Liver (tissue), 8 donors: ENCODE measurements at regions not wholly inside any gene's neighbourhood (a gene's known extent, or its start where the extent isn't known, plus 50 kb on each side); places are given as distances from the start of the nearest gene placed in this dataset.

Source experiments
- DNase-seq: peaks from one replicate; pipeline ENCODE4 v3.0.0-alpha.2; 2017; ENCODE audit warnings: low spot score
- H3K27ac ChIP-seq, 2 donors: one replicate each; pipeline ENCODE4 v1.7.0; 2013; ENCODE audit warnings: inconsistent platforms in 2 of 2, low read length in 2 of 2, control low read depth in 1 of 2, low read depth in 1 of 2, mild to moderate bottlenecking in 1 of 2
- H3K27me3 ChIP-seq, 4 donors: one replicate each; pipeline versions ENCODE4 v1.6.1 to v1.7.0; 2013; ENCODE audit warnings: low read length in 3 of 4, inconsistent platforms in 1 of 4, mild to moderate bottlenecking in 1 of 4, moderate library complexity in 1 of 4; ENCODE audit not compliant: control insufficient read depth in 4 of 4, insufficient read depth in 4 of 4
- H3K36me3 ChIP-seq, 4 donors: one replicate each; pipeline versions ENCODE4 v1.6.1 to v1.7.0; 2013; ENCODE audit warnings: low read length in 3 of 4, mild to moderate bottlenecking in 3 of 4, low read depth in 1 of 4, moderate library complexity in 1 of 4; ENCODE audit not compliant: control insufficient read depth in 4 of 4, insufficient read depth in 3 of 4
- H3K4me1 ChIP-seq, 4 donors: one replicate each; pipeline versions ENCODE4 v1.6.1 to v1.7.0; 2013; ENCODE audit warnings: low read length in 3 of 4, mild to moderate bottlenecking in 3 of 4, moderate library complexity in 1 of 4; ENCODE audit not compliant: control insufficient read depth in 4 of 4, insufficient read depth in 4 of 4
- H3K4me3 ChIP-seq, 3 donors: one replicate each; pipeline versions ENCODE4 v1.6.1 to v1.7.0; 2013; ENCODE audit warnings: low read length in 3 of 3, control low read depth in 1 of 3, low read depth in 1 of 3, mild to moderate bottlenecking in 1 of 3
- H3K9ac ChIP-seq, 2 donors: one replicate each; pipeline ENCODE4 v1.7.0; 2013; ENCODE audit warnings: low read length in 2 of 2, mild to moderate bottlenecking in 2 of 2, moderate library complexity in 2 of 2, control low read depth in 1 of 2, low read depth in 1 of 2
- H3K9me3 ChIP-seq, 4 donors: one replicate each; pipeline versions ENCODE4 v1.6.1 to v1.7.0; 2013; ENCODE audit warnings: low read length in 3 of 4; ENCODE audit not compliant: control insufficient read depth in 4 of 4
- ATF3 ChIP-seq: IDR thresholded peaks from 2 replicates; pipeline ENCODE4 v1.6.1; 2016; ENCODE audit warnings: antibody characterized with exemption
- CTCF ChIP-seq: fragments of 150-350 bp; IDR thresholded peaks from 2 replicates; pipeline ENCODE4 v1.5.1; 2017; ENCODE audit warnings: improper control_type of control experiment, low read depth, low read length; ENCODE audit not compliant: missing input control
- EGR1 ChIP-seq, 2 donors: IDR thresholded peaks; 2 replicates each; pipeline ENCODE4 v1.6.1; 2016 to 2018; ENCODE audit warnings: antibody characterized with exemption in 2 of 2, low read depth in 2 of 2
- FOXA1 ChIP-seq: IDR thresholded peaks from 2 replicates; pipeline ENCODE4 v1.6.1; 2016; ENCODE audit warnings: antibody characterized with exemption
- FOXA2 ChIP-seq: IDR thresholded peaks from 2 replicates; pipeline ENCODE4 v1.6.1; 2016; ENCODE audit warnings: antibody characterized with exemption
- GABPA ChIP-seq, 2 donors: IDR thresholded peaks in 1 of 2; conservative IDR thresholded peaks in 1 of 2; 2 replicates each; pipeline ENCODE4 v1.6.1; 2016; ENCODE audit warnings: antibody characterized with exemption in 2 of 2, mild to moderate bottlenecking in 1 of 2, moderate library complexity in 1 of 2
- HNF4G ChIP-seq: IDR thresholded peaks from 2 replicates; pipeline ENCODE4 v1.6.1; 2016; ENCODE audit warnings: antibody characterized with exemption
- JUND ChIP-seq, 2 donors: IDR thresholded peaks; 2 replicates each; pipeline ENCODE4 v1.6.1; 2016; ENCODE audit warnings: antibody characterized with exemption in 2 of 2
- MAX ChIP-seq: IDR thresholded peaks from 2 replicates; pipeline ENCODE4 v1.6.1; 2016; ENCODE audit warnings: antibody characterized with exemption
- NR2F2 ChIP-seq: IDR thresholded peaks from 2 replicates; pipeline ENCODE4 v1.6.1; 2016; ENCODE audit warnings: antibody characterized with exemption
- RAD21 ChIP-seq, 2 donors: IDR thresholded peaks; 2 replicates each; pipeline ENCODE4 v1.6.1; 2016; ENCODE audit warnings: antibody characterized with exemption in 2 of 2, mild to moderate bottlenecking in 2 of 2
- SP1 ChIP-seq: IDR thresholded peaks from 2 replicates; pipeline ENCODE4 v1.6.1; 2018; ENCODE audit warnings: antibody characterized with exemption, mild to moderate bottlenecking
- TAF1 ChIP-seq: conservative IDR thresholded peaks from 2 replicates; pipeline ENCODE4 v1.6.1; 2016; ENCODE audit warnings: antibody characterized with exemption, mild to moderate bottlenecking
- WGBS: extraction: QIAGEN DNeasy Blood & Tissue Kit; methylation state at CpG from one replicate; pipeline ENCODE4 v1.1.7; 2013; 5-methylcytosine and 5-hydroxymethylcytosine counted together
- TF ChIP-seq, protein P1 (sequence below): IDR thresholded peaks from 2 replicates; pipeline ENCODE4 v1.6.1; 2016; ENCODE audit warnings: antibody characterized with exemption
- donor health status: healthy.
- donor health status: healthy.
- donor health status: healthy.
- donor health status: healthy.
- donor health status: healthy.

DNA sequence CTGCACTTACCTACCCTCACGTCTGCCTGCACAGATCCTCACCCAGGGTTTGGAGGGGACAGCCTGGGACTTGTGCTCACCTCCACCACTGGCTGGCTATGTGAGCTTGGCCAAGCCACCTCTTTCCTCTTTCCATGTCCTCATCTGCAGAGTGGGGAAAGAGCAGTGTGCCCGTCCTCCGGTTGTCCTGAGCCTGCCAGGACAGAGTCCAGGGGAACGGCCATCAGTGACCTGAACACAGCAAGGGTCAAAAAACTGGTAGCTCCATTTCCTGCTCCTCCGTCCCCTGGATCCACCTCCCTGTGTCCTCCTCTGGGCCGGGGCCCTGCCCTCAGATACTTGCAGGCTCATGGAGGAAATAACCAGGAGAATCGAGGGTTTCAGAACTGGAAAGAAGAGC lies 187.7 kb downstream of the OLFM1 start:
- WGBS: 46% methylated on average over 7 of the region's 7 CpGs

DNA sequence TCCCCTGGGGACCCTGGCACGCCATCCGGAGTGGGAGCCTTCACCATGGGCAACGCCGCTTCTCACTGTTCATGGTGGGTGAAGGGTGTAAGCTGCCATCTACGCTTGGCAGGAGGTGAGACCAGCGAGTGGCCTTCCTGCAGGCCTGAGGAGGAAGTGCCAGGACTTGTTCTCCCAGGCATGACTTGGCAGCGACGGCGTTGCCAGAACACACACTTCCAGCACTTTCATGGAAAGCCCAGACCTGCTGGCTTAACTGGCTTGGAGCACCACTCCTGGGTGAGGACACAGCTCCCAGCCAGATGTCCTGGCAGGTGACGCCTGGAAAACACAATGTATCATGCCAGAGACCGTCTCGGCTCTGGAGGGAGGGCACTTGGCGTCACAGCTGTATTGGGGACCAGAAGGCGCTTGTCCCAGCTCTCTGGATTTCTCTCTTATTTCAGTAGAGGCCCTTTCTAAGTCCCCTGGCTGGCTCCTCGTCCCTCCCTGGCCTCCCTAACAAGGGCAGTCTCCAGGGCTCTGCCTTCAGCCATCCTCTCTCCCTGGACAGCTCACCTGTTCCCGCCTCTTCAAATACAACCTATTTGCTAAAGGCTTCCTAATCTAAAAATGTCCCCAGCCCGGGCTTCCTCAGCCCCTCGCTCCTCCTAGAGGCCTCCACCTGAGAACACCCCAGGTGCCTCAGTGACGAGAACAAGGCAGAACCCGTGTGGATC lies 188.3 kb downstream of the OLFM1 start:
- no peaks in the 10 kb centered on the region for H3K36me3 ChIP-seq
- no peak for DNase-seq
- peaks cover 0 to 18% (median 7%) of the 10 kb centered on the region in 4 donors for H3K4me1 ChIP-seq
- H3K27me3 ChIP-seq: no peaks in the 10 kb centered on the region
- no peak overlapping the region for H3K27ac ChIP-seq
- no peak for TF ChIP-seq FOXA2
- no peak for TF ChIP-seq RAD21 (IDR thresholded peaks at IDR 0.05)
- TF ChIP-seq HNF4G: no peak
- TF ChIP-seq FOXA1: no peak
- TF ChIP-seq EGR1 (IDR thresholded peaks at IDR 0.05; ENCODE audit: low read depth in 2 of 2): no peak
- TF ChIP-seq SP1: no peak
- no peak for TF ChIP-seq JUND (IDR thresholded peaks at IDR 0.05)
- no peak for TF ChIP-seq CTCF
- no peak for TF ChIP-seq TAF1
- TF ChIP-seq, protein P1, sequence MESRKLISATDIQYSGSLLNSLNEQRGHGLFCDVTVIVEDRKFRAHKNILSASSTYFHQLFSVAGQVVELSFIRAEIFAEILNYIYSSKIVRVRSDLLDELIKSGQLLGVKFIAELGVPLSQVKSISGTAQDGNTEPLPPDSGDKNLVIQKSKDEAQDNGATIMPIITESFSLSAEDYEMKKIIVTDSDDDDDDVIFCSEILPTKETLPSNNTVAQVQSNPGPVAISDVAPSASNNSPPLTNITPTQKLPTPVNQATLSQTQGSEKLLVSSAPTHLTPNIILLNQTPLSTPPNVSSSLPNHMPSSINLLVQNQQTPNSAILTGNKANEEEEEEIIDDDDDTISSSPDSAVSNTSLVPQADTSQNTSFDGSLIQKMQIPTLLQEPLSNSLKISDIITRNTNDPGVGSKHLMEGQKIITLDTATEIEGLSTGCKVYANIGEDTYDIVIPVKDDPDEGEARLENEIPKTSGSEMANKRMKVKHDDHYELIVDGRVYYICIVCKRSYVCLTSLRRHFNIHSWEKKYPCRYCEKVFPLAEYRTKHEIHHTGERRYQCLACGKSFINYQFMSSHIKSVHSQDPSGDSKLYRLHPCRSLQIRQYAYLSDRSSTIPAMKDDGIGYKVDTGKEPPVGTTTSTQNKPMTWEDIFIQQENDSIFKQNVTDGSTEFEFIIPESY: no peak
- TF ChIP-seq MAX: no peak
- TF ChIP-seq ATF3: no peak
- H3K9ac ChIP-seq: no peak overlapping the region
- no peaks in the 10 kb centered on the region for H3K9me3 ChIP-seq
- 83% methylated on average over 20 of the region's 20 CpGs for WGBS
- no peak overlapping the region for H3K4me3 ChIP-seq

More for the DNA sequence above, 187.7 kb downstream of the OLFM1 start:
- Histone ChIP-seq H3K9ac (no peak overlapping the region), H3K27ac (no peak overlapping the region), H3K9me3 (no peaks in the 10 kb centered on the region), H3K4me1 (peaks cover 0 to 18% (median 7%) of the 10 kb centered on the region in 4 donors), H3K4me3 (no peak overlapping the region), H3K36me3 (no peaks in the 10 kb centered on the region), H3K27me3 (no peaks in the 10 kb centered on the region)
- no peak for DNase-seq
- TF ChIP-seq ATF3 (no peak), TAF1 (no peak), MAX (no peak), HNF4G (no peak), JUND (IDR thresholded peaks at IDR 0.05) (no peak), NR2F2 (no peak), GABPA (IDR thresholded peaks at IDR 0.05 in 1 of 2, conservative IDR thresholded peaks at IDR 0.05 in 1 of 2) (no peak)
- TF ChIP-seq, protein P1: no peak
